ENCODE measurements at regions not wholly inside any gene's neighbourhood (a gene's known extent, or its start where the extent isn't known, plus 50 kb on each side); places are given as distances from the start of the nearest gene placed in this dataset.
A peak's percentile ranks its signal among the peaks of the same experiment; 100 is the strongest.

DNA sequence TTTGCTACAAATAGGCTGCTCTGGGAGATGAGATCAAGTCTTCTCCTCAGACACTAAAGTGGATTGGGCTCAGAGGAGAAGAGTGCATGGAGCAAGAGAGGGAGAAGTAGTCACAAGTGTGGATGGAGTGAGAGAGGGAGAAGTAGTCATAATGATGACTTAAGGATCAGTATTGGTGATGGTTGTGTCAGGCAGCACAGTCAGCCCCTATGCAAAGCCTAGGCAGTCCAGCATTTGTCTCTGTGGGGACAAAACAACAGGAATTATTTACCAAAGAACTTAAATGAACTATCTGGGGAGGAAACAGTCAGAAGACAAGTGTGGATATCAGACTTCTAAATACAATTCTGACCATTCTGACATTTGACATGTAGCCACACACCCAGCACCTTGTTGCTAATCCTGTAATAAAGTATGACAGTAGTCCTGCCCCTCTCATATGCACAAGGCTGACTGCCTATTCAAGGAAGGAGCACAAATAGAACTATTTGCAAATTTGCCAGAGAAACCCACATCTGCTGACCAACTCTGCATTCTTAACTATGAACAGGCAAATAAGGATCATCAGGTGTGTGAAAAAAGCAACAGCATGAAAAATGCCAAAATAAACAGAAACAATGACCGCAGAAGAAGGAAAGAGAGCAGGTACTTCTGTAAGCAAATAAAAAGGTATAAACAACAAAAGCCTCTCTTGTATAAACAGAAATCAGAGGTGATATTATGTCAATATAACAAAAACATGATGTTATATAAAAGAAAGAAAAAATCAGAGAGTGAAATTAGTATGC is 1597.9 kb upstream of the ACVR2A start:
- Mint-ChIP-seq H3K36me3 (no peaks in the 10 kb centered on the region), H3K27ac (no peak overlapping the region), H3K27me3 (ENCODE audit: low read depth in 3 of 3) (peaks cover 0 to 1% (median 0%) of the 10 kb centered on the region in 3 donors), H3K4me1 (no peaks in the 10 kb centered on the region), H3K4me3 (no peak overlapping the region), H3K9me3 (peaks cover 0 to 18% (median 5%) of the 10 kb centered on the region in 6 donors)
- no peak for DNase-seq

- Mint-ChIP-seq H3K27ac (no peak overlapping the region), H3K4me1 (no peaks in the 10 kb centered on the region), H3K9me3 (peaks cover 0 to 18% (median 5%) of the 10 kb centered on the region in 6 donors), H3K27me3 (ENCODE audit: low read depth in 3 of 3) (peaks cover 0 to 1% (median 0%) of the 10 kb centered on the region in 3 donors), H3K36me3 (no peaks in the 10 kb centered on the region), H3K4me3 (no peak overlapping the region)
- DNase-seq, result no peak
Measured at GRCh38 chr2:146246002-146246735, 1598.7 kb upstream of the ACVR2A start.

DNA sequence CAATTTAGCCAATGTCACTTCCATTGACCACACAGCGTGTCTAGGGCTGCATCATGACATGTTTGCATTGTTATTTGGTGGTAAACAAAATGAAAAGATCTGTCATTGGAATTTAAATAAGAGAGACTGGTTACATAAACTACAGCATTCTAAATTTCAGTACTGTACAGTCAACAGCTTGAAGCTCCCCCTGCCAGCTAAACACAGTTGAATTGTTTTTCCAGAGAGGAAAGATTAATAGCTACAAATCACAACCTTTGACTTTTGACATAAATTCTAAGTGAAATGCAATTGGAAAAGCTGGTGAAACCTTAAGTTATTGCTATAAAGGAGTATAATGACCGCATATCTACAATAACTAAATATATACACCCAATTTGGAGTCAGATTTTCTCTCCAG is 1600.0 kb upstream of the ACVR2A start:
- no peak for DNase-seq
- Mint-ChIP-seq H3K4me1 (peaks cover 7 to 8% of the 10 kb centered on the region in 2 donors), H3K9me3 (peaks cover 0 to 18% (median 6%) of the 10 kb centered on the region in 6 donors), H3K36me3 (no peaks in the 10 kb centered on the region), H3K27me3 (ENCODE audit: low read depth in 3 of 3) (peaks cover 0 to 1% (median 0%) of the 10 kb centered on the region in 3 donors), H3K4me3 (no peak overlapping the region), H3K27ac (no peak overlapping the region)

DNA sequence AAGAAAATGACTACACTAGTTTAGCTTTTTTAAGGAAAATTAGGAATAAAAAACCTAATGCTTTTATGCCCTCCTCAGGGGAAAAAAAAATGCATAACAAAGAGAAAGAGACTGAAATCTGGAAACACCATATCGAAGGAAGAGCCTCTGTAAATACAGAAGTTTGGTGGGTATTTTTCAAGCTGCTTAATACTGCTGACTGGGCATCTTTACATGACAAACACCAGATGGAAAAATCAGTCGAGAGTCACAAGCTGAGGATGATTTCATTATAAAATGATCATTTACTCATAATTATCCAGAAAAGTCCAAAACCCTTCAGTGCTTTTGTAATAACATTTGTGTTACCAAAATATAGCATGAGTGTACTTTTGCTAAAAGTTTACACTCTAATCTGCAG is 1600.7 kb upstream of the ACVR2A start:
- H3K36me3 Mint-ChIP-seq, result no peaks in the 10 kb centered on the region
- H3K4me1 Mint-ChIP-seq, result peaks cover 7 to 15% of the 10 kb centered on the region in 2 donors
- no peak overlapping the region for H3K4me3 Mint-ChIP-seq
- H3K27me3 Mint-ChIP-seq (ENCODE audit: low read depth in 3 of 3), result peaks cover 0 to 1% (median 0%) of the 10 kb centered on the region in 3 donors
- no peak for DNase-seq
- H3K9me3 Mint-ChIP-seq, result peaks cover 0 to 18% (median 9%) of the 10 kb centered on the region in 6 donors
- H3K27ac Mint-ChIP-seq, result no peak overlapping the region

GRCh38 chr2:146241023-146241422 is 1603.8 kb upstream of the ACVR2A start:
- no peaks in the 10 kb centered on the region for H3K36me3 Mint-ChIP-seq
- H3K4me3 Mint-ChIP-seq, result no peak overlapping the region
- H3K4me1 Mint-ChIP-seq, result peaks cover 7 to 17% of the 10 kb centered on the region in 2 donors
- peaks cover 0 to 3% (median 0%) of the 10 kb centered on the region in 3 donors for H3K27me3 Mint-ChIP-seq (ENCODE audit: low read depth in 3 of 3)
- peaks cover 0 to 21% (median 5%) of the 10 kb centered on the region in 6 donors for H3K9me3 Mint-ChIP-seq
- no peak overlapping the region for H3K27ac Mint-ChIP-seq
- DNase-seq, result no peak

DNA sequence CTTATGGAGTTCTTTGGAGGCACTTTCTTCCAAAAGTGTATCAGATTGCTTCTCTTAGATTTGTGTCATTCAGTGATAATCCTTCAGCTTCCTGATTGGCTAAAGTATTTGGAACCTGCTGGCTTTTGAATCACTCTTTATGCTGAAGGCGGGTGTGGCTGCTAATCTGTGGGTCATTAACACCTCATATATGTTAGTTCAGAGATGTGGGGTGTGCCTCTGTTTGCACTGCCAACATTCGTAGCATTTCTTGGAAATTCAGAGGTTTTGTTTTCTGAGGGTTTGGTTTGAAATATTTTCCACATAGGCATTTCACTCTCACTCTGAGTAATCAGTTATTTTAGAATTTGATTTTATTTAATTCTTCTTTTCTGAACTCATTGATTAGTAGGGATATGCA is 1604.4 kb upstream of the ACVR2A start:
- no peak overlapping the region for H3K27ac Mint-ChIP-seq
- H3K4me3 Mint-ChIP-seq, result peak overlapping the region in 1 of 5 donors; percentile 27
- no peaks in the 10 kb centered on the region for H3K36me3 Mint-ChIP-seq
- H3K4me1 Mint-ChIP-seq, result peaks cover 7 to 17% of the 10 kb centered on the region in 2 donors
- H3K27me3 Mint-ChIP-seq (ENCODE audit: low read depth in 3 of 3), result peaks cover 0 to 3% (median 0%) of the 10 kb centered on the region in 3 donors
- H3K9me3 Mint-ChIP-seq, result peaks cover 0 to 21% (median 5%) of the 10 kb centered on the region in 6 donors
- DNase-seq, result no peak

DNA sequence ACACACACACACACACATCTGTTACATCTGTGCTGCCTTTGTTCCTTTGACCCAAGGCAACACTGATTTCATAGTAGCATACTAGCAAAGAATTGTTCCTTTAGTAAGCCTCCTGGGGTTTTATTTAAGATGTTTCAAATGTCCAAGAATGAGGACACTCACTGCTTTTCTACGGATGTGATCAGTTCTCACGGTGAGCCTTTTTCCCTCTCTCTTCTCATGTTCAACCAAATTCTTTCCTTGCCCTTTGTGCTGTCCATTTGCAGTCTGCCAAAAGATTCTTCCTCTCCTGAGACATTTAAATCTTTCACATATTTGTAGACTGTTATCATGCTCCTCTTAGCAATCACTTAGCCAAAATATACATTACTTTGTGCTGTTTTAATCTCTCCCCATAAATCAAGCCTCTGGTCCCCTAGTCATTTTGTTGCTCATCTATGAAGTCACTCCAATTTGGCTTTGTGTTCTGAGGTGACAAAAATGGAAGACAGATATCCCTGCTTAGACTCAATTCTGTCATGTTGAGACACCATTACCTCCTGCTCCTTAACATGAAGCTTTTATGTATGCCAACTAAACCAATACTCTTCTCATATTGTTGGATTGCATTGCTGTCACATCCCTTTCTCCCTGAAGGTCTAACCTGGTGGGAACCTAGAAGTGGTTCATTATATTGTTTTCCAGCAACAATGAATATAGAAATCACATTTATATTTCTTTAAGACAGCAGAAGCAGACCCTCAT is 1605.3 kb upstream of the ACVR2A start:
- Mint-ChIP-seq H3K4me1 (peaks cover 7 to 17% of the 10 kb centered on the region in 2 donors), H3K36me3 (no peaks in the 10 kb centered on the region), H3K4me3 (peak overlapping the region in 1 of 5 donors; percentile 16), H3K9me3 (peaks cover 0 to 20% (median 5%) of the 10 kb centered on the region in 6 donors), H3K27me3 (ENCODE audit: low read depth in 3 of 3) (peaks cover 0 to 3% (median 2%) of the 10 kb centered on the region in 3 donors), H3K27ac (peak overlapping the region in 1 of 6 donors; percentile 1)
- DNase-seq, result no peak

GRCh38 chr2:146238254-146238966 is 1606.4 kb upstream of the ACVR2A start:
- Mint-ChIP-seq H3K4me3 (peak overlapping the region in 1 of 5 donors; percentile 20), H3K9me3 (peaks cover 0 to 14% (median 2%) of the 10 kb centered on the region in 6 donors), H3K36me3 (no peaks in the 10 kb centered on the region), H3K27me3 (ENCODE audit: low read depth in 3 of 3) (peaks cover 0 to 3% (median 2%) of the 10 kb centered on the region in 3 donors), H3K4me1 (peaks cover 7 to 17% of the 10 kb centered on the region in 2 donors), H3K27ac (peak overlapping the region in 1 of 6 donors; percentile 1)
- DNase-seq, result no peak

DNA sequence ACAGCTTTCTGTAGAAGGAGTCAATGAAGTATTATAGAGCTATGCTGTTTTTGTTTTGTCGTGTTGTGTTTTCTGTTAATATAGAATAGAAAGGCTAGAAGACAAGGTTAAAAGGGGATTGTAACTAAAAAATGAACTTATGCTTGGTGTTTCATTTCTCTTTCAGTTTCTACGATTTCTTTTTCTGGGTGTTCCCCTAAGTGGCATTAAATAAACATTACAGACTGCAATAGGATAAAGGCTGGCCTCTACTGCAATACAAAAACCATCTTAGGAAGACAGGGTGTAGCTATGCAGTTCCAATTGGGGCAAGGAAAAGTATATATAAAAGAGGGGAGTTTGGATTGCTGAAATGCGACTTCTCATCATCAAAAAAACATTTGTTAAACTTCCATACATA is 1609.7 kb upstream of the ACVR2A start:
- Mint-ChIP-seq H3K9me3 (peaks cover 0 to 14% (median 1%) of the 10 kb centered on the region in 6 donors), H3K27ac (no peak overlapping the region), H3K36me3 (peaks cover 0 to 3% (median 0%) of the 10 kb centered on the region in 3 donors), H3K4me3 (no peak overlapping the region), H3K4me1 (peaks cover 0 to 9% of the 10 kb centered on the region in 2 donors), H3K27me3 (ENCODE audit: low read depth in 3 of 3) (peaks cover 0 to 2% (median 2%) of the 10 kb centered on the region in 3 donors)
- DNase-seq, result no peak

DNA sequence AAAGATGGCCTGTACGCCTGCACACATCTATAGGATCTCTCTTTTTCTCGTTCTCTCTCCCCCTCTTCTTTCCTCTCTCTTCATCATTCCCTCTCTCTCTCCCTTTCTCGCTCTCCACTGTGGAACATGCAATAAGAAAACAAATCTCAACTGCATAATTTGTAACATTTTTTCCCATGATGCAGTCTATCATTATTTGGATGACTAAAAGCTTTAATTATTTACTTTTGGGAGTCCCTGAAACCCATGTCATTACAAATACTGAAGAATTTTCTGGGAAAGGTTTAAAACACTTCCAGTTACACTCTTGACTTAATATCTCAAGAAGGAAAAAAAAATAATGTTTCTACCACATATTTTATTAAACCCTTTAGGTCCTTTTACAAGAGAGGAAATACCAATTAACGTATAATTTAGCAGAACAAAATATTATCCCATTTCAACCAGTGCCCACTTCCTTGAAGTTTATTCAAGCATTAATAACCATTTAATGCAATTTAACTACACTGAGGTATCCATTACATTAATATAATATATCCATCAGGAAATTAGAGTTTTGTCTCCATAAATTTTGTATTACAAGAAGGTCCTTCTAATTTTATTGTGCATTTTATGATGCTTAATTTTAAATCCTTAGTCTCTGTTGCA is 1615.2 kb upstream of the ACVR2A start:
- H3K9me3 Mint-ChIP-seq, result peaks cover 0 to 13% (median 4%) of the 10 kb centered on the region in 6 donors

GRCh38 chr2:146228466-146229058 is 1616.3 kb upstream of the ACVR2A start:
- peaks cover 0 to 13% (median 4%) of the 10 kb centered on the region in 6 donors for H3K9me3 Mint-ChIP-seq
- peaks cover 11 to 12% of the 10 kb centered on the region in 2 donors for H3K4me1 Mint-ChIP-seq
- DNase-seq, result no peak
- peaks cover 0 to 3% (median 3%) of the 10 kb centered on the region in 3 donors for H3K36me3 Mint-ChIP-seq
- no peak overlapping the region for H3K27ac Mint-ChIP-seq
- peaks cover 0 to 2% (median 0%) of the 10 kb centered on the region in 3 donors for H3K27me3 Mint-ChIP-seq (ENCODE audit: low read depth in 3 of 3)
- H3K4me3 Mint-ChIP-seq, result peak overlapping the region in 2 of 5 donors; percentile 10 to 43

More for the DNA sequence above, 1615.2 kb upstream of the ACVR2A start:
- Mint-ChIP-seq H3K36me3 (peaks cover 0 to 3% (median 3%) of the 10 kb centered on the region in 3 donors), H3K4me1 (peaks cover 11 to 12% of the 10 kb centered on the region in 2 donors), H3K27me3 (ENCODE audit: low read depth in 3 of 3) (peaks cover 0 to 2% (median 0%) of the 10 kb centered on the region in 3 donors), H3K27ac (no peak overlapping the region), H3K4me3 (no peak overlapping the region)
- DNase-seq, result no peak

GRCh38 chr2:146228020-146228393 is 1616.8 kb upstream of the ACVR2A start:
- Mint-ChIP-seq H3K4me1 (peaks cover 11 to 12% of the 10 kb centered on the region in 2 donors), H3K9me3 (peaks cover 0 to 13% (median 4%) of the 10 kb centered on the region in 6 donors), H3K4me3 (no peak overlapping the region), H3K27me3 (ENCODE audit: low read depth in 3 of 3) (peaks cover 0 to 2% (median 0%) of the 10 kb centered on the region in 3 donors), H3K36me3 (peaks cover 0 to 3% (median 3%) of the 10 kb centered on the region in 3 donors), H3K27ac (no peak overlapping the region)
- DNase-seq, result no peak
